ENCODE measurements at regions not wholly inside any gene's neighbourhood (a gene's known extent, or its start where the extent isn't known, plus 50 kb on each side); places are given as distances from the start of the nearest gene placed in this dataset.

DNA sequence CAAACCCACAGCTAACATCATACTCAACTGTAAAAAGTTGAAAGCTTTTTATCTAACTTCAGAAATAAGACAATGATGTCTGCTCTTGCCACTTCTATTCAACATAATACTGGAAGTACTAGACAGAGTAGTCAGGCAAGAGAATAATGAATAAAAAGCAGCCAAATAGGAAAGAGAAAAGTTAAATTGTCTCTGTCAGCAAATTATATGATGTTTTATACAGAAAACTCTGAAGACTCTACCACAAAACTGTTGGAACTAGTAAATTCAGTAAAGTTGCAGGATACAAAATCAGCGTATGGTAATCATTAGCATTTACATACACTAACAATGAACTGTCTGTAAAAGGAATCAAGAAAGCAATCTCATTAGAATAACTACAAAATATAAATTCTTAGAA lies 752.9 kb upstream of the CT83 start:
- no peak for DNase-seq (ENCODE audit: low read depth in 2 of 2)

DNA sequence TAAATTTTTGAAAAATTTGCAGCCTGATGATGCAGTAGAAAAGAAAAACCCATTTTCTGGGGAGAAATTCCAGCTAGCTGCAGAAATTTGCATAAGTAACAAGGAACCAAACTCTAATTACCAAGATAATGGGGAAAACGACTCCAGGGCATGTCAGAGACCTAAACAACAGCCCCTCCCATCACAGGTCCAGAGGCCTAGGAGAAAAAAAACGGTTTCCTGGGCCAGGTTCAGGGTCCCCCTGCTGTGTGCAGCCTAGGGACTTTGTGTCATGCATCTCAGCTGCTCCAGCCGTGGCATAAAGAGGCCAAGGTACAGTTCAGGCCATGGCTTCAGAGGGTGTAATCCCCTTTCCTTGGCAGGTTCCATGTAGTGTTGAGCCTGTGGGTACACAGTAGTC lies 733.7 kb upstream of the CT83 start:
- no peak for DNase-seq (ENCODE audit: low read depth in 2 of 2)

DNA sequence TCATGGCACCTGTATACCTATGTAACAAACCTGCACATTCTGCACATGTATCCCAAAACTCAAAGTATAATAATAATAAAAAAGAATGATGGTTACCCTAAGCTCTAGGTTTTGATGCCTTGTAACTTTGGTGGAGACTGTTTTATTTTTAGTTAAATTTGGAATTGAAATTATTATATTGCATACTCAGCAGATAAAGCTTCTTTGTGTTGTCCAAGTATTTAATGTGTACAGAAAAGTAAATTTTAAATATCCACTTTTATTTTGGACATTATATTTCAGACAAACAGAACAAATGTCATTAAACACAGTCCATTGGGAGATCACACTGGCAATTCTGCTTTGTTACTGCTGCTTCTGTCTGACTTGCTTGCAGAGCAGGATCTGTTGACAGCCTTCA lies 684.5 kb upstream of the CT83 start:
- DNase-seq (ENCODE audit: low read depth in 2 of 2), result no peak

DNA sequence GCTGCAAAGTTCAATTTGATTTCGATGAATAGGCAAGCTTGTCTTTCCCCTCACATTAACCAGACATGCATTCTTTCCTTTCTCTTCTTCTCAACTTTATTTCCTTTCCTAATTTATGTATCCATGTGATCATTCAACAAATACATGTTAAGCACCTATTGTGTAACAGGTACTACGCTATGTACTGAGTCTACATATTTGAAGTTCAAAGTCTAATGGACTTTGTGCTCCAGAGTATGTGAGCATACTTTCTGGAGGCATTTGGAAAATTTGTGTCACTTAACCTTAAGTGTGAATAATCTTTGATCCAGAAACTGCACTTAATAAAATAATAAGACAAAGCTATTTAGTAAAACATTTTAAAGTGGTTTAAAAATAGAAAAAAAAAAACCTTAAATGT lies 675.3 kb upstream of the CT83 start:
- DNase-seq (ENCODE audit: low read depth in 2 of 2), result no peak

DNA sequence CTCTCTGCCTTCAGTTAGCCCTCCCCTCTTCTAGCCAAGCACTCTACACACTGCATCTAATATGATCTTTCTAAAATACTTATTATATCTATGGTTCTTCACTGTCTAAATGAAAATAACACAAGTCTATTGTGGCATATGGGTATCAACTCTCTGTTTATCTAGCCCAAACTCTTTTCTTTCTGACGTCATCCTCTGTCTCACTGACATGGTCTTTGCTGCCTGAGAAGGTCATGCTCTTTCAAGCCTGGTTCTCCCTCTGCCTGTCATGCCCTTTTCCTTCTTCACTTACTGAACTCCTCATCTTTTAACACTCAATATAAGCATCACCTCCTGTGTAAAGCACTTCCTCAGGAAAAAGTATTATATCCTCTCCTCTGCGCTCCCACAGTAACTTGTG lies 672.2 kb upstream of the CT83 start:
- DNase-seq (ENCODE audit: low read depth in 2 of 2), result no peak

DNA sequence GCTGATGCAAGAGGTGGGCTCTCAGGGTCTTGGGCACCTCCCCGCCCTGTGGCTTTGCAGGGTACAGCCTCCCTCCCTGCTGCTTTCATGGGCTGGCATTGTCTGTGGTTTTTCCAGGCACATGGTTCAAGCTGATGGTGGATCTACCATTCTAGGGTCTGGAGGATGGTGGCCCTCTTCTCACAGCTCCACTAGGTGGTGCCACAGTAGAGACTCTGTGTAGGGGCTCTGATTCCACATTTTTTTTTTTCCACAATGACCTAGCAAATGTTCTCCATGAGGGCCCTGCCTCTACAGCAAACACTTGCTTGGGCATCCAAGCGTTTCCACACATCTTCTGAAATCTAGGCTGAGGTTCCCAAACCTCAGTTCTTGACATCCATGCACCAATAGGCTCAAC lies 657.9 kb upstream of the CT83 start:
- DNase-seq (ENCODE audit: low read depth in 2 of 2), result no peak

DNA sequence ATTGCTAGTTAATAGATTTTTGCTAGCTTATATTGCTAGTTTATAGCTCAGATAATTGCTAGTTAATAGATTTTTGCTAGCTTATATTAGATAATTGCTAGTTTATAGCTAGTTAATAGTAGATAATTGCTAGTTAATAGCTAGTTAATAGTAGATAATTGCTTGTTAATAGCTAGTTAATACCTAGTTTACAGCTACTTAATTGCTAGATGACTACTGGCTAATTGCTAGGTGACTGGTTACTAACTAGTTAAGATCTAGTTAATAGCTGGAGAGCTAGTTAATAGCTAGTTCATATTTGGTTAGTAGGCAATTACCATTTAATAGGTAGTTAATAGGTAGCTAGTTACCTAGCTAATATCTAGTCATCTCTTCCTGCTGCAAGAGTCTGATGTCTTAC lies 633.8 kb upstream of the CT83 start:
- no peak for DNase-seq (ENCODE audit: low read depth in 2 of 2)

DNA sequence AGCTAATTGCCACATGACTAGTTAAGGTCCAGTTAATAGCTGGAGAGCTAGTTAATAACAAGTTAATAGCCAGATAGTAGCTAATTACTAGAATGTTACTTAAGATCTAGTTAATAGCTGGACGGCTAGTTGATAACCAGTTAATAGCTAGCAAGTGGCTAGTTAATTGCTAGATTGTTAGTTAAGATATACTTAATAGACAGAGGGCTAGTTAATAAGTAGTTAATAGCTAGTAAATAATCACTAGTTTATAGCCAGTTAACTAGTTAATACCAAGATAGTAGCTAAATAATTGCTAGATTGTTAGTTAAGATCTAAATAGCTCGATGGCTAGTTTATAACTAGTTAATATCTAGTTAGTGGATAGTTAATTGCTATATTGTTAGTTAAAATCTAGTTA lies 632.6 kb upstream of the CT83 start:
- DNase-seq (ENCODE audit: low read depth in 2 of 2), result no peak

DNA sequence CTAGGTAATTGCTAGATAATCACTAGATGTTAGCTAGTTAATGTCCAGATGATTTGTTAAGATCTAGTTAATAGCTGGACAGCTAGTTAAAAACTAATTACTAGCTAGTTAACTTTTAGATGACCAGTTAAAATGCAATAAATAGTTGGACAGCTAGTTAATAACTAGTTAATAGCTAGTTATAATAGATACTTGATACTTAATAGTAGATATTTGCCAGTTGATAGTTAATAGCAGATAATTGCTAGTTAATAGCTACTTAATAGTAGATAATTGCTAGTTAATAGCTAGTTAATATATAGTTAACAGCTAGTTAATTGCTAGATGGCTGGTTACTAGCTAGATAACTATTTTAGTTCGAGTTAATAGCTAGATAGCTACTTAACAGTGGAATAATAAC lies 631.4 kb upstream of the CT83 start:
- no peak for DNase-seq (ENCODE audit: low read depth in 2 of 2)

DNA sequence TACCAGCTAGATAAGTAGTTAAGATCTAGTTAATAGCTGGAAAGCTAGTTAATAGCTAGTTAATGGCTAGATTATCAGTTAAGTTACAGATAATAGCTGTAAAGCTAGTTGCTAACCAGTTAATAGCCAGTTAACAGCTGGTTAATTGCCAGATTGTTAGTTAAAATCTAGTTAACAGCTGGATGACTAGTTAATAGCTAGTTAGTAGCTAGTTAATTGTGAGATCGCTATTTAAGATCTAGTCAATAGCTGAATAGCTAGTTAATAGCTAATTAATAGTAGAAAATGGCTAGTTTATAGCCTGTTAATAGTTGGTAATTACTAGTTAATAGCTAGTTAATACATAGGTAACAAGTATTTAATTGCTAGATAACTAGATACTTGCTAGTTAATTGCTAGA lies 630.5 kb upstream of the CT83 start:
- no peak for DNase-seq (ENCODE audit: low read depth in 2 of 2)

DNA sequence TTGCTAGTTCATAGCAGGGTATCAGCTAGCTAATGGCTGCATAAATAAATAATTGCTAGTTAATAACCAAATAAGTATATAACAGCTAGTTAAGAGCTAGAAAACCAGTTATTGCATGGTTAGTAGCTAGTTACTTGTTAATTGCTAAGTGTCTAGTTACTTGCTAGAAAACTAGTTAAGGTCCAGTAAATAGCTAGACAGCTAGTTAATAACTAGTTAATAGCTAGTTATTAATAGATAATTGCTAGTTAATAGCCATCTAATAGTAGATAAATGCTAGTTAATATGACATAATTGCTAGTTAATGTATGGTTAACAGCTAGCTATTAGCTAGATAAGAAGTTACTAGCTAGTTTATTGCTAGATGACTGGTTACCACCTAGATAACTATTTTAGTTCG lies 629.9 kb upstream of the CT83 start:
- DNase-seq (ENCODE audit: low read depth in 2 of 2), result no peak

DNA sequence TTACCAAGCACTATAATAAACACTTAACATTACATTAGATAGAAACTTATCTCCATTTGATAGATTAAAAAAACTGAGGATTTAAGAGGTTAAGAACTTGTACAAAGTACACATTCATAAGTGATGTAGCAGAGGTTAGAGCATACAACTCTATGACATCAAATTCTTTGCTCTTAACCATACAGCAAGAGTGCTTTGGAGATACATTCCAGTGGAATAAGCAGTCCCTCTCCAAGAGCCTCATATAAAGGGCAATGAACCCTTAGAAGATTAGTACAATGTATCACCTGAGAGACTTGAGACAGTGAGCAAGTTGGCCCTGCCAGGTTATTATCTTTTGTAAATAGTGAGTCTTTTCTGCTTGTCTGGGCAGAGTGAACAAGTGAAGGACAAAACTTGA lies 600.4 kb upstream of the CT83 start:
- no peak for DNase-seq (ENCODE audit: low read depth in 2 of 2)

DNA sequence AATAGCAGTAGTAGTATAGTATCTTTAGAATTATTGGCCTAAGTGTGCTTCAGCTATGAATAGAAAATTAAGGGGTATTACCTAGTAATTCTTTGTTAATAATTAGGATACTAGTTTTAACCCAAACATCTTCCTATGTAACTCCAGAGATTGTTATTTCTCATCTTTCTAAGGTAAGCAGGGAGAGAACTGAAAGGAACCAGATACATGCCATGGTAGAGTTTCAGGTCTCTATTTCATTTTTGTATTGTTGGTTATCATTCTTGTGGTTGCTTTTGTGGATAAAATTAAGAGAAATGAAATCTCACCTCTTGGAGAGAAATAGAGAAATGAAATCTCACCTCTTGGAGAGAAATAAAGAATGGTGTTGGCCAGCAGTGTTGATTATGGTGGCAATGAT lies 597.1 kb upstream of the CT83 start:
- no peak for DNase-seq (ENCODE audit: low read depth in 2 of 2)

DNA sequence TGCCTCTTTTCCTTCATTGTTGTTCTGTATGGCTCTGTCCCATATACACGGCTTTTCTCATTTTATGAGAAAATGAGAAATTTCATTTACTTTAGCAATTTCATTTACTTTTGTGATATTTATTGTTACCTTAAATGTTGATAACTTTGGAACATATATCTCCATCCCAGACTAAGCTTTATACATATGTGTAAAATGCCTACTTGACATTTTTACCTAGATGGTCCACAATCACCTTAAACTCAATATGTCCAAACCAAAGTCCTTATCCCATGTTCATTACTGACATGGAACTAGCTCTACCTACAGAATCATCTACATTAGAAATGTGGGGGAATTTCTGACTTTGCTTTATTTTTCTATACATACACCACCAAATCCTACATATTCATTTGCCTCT lies 590.5 kb upstream of the CT83 start:
- no peak for DNase-seq (ENCODE audit: low read depth in 2 of 2)

DNA sequence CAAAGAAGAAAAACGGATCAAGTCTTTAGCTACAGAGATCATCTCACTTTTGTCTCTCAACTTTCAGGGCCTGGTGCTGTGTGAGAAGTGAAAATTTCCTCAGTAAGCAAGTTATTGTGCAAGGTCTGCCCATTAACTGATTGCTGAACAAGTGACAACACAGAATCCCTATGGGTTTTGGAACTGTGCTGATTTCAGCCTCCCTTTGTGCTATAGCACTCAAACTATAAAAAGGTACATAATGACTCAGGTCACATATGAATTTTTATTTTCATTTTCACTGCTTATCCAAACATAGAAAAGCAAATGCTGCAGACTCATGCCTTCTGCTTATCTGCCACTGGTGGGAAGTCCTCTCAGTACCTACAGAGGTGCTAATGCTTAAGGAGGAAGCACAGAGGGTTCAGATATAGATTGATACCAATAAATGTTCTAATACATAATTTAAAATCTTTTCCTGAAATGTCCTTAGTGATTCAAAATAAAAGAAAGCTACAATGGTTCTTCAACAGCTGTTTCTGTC lies 576.2 kb upstream of the CT83 start:
- DNase-seq (ENCODE audit: low read depth in 2 of 2), result no peak

DNA sequence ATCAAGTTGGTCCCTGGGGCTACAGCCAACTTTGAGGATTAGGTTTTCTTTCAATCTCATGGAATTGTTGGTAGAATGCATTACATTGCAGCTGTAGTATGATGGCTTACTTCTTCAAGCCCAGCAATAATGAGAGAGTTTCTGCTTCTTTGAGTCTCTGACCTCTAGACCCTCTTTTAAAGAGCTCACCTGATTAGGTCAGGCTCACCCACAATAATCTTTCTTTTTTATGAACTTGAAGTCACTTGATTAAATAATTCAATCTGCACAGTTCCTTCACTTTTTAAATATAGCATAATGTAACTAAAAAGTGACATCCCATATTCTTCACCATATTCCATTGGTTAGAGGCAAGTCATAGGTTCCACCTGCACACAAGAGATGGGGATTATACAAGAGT lies 547.5 kb upstream of the CT83 start:
- DNase-seq (ENCODE audit: low read depth in 2 of 2), result no peak

DNA sequence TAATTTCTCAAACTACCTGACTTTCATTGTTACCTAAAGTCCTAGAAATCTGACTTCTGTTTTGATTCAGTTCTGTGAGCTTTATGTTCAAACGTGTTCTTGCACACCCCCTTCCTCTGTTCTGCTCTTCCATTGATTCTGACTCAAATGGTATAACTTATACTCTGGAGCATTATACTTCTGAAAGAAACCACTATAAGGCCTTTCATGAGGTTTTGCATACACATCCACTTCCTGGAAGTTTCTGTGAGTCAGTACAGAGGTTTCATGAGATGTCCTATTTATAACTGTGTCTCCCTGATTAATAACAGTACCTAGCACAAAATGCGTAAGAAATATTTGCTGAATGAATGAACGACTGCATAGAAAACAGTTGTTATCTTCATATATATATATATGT lies 540.2 kb upstream of the CT83 start:
- no peak for DNase-seq (ENCODE audit: low read depth in 2 of 2)

DNA sequence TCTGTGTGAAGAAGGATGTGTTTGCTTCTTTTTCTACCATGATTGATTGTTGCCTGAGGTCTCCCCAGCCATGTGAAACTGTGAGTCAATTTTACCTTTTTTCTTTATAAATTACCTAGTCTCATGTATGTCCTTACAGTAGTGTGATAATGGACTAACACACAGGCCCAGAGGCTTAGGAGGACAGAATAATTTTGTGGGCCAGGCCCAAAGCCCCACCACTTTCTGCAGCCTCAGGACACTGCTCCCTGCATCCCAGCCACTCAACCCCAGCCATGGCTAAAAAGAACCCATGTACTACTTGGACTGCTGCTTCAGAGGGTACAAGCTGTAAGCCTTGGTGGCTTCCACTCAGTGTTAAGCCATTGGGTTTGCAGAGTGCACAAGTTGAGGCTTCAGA lies 512.7 kb upstream of the CT83 start:
- DNase-seq (ENCODE audit: low read depth in 2 of 2), result no peak

DNA sequence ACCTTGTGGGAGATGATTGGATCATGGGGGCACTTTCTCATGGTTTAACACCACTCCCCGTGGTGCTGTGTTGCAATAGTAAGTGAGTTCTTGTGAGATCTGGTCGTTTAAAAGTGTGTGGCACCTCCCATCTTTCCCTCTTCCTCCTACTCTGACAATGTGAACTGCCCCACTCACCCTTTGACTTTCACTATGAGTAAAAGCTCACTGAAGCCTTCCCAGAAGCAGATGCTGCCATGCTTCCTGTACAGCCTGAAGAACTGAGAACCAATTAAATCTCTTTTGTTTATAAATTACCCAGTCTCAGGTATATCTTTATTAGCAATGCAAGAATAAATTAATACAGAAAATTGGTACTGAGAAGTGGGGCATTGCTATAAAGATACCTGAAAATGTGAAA lies 509.6 kb upstream of the CT83 start:
- no peak for DNase-seq (ENCODE audit: low read depth in 2 of 2)

DNA sequence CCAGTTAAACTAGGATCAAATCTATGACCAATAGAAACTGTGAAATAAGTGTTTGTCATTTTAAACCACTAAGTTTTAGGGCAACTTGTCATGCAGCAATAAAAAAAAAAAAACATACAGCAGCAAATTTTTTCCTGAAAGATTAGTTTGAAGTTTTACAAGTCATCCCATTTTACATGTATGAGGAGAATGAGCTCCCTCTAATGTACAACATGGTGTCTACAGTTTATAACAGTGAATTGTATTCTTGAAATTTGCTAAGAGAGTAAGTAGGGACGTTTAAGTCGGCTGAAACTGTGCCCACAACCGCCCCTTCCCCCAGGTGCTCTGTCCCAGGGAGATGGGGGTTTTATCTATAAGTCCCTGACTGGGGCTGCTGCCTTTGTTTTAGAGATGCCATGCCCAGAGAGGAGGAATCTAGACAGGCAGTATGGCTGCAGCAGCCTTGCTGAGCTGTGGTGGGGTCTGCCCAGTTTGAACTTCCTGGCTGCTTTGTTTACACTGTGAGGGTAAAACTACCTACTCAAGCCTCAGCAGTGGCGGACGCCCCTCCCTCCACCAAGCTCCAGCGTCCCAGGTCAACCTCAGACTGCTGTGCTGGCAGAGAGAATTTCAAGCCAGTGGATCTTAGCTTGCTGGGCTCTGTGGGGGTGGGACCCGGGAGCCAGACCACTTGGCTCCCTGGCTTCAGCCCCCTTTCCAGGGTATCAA lies 499.3 kb upstream of the CT83 start:
- DNase-seq (ENCODE audit: low read depth in 2 of 2), result no peak

DNA sequence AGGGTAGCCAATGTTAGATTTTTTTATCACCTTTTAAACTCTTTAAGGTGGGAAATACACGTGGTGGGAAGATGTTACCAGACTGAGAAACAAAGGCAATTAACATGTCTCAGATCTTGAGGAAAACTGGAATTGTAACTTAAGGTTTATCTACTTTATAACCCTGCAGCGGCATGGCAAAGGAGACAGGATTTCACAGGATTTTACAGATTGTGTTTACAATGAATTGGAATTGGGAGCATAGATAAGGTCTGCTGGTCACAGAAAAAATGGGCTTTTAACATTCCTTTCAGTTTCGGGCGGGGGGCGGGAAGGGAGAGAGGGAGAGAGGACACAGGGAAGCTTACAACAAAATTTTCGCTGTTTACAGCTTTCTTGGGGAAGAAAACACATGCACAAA lies 467.5 kb upstream of the CT83 start:
- DNase-seq (ENCODE audit: low read depth in 2 of 2), result no peak

DNA sequence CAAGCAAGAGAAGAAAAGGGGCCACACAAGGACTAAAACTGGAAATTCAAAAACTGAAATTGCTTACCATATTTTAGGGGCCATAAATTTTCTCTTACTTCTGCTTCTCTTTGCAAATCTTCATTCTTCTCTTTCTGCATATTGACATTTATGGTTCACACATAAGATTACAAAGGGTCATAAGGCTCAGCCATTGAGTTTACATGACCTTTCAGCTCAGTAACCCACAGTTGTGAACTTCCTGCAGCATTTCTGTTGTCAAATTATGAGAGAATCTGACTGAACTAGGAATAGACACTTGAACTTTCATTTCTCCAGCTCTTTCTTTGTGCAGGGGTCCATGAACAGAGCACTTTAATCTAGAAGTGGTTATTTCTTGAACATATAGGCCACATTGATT lies 434.8 kb upstream of the CT83 start:
- no peak for DNase-seq (ENCODE audit: low read depth in 2 of 2)

DNA sequence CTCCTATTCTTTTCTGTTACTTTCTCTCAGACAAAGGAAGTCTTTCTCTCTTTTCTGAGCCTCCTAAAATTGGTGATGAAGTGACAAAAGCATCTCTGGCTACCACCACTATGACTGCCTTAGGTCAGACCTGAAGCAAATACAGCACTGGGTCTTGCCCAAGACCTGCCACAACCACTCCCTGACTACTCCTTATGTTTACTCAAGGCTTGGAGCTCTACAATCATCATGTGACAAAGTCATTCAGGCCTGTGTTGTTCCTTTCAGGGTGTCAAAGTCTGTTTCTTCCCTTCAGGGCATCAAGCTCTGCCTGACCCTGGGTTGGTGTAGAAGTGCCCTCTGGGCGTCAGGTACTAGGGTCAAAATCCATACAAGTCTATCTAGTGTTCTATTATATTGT lies 419.2 kb upstream of the CT83 start:
- DNase-seq (ENCODE audit: low read depth in 2 of 2), result no peak

DNA sequence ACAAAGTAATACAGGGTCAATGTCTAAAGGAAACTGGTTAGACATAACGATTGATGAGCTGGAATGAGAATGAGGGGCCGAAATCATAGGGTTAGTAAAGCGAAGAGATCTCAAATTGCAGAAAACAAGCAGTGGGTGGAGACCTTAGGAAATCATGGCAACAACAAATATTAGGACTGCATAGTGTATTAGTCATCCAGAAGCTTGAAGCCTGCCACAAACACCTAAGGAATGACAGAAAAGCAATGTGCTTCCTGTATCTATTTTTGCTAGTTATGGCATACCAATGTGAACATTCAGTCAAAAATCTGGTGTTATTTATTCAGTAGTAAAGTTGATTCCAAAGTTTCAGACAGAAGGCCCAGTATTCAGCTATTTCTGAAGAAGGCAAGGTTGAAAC lies 410.9 kb upstream of the CT83 start:
- peak in 1 of 2 donors; percentile 0 for DNase-seq (ENCODE audit: low read depth in 2 of 2)
